ENCODE measurements at regions not wholly inside any gene's neighbourhood (a gene's known extent, or its start where the extent isn't known, plus 50 kb on each side); places are given as distances from the start of the nearest gene placed in this dataset.

DNA sequence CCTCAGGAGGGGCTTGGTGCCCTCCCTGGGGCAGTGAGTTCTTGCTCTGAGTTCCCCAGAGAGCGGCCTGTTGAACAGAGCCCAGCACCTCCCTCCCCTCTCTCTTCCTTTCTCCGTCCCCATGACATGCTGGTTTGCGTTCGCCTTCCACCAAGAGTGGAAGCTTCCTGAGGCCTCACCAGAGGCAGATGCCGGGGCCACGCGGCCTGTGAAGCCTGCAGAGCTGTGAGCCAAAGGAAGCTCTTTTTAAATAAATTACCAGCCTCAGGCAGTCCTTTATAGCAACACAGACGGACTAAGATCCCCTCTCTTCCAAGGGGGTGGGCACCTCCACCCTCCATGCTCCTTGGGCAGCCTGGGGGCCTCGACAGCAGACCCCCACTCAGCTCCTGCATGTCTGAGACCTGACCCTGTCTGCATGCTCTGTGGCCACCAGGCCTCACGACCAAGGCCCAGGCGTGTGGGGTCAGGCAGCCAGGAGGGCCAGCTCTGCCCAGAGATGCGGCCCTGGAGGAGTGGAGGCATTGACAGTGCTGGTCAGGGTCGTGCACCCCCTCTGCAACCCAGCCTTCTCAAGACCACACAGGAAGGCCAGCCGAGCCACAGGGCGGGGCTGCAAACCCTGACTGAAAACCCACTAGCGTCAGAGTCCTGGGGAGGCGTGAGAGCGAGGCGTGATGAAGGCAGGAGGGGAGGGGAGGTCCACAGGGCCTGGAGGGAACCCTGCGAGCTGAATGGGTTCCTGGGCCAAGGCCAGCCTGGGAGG, 54.6 kb upstream of the ADGRA1 start:
- TF ChIP-seq POLR2AphosphoS5 (IDR thresholded peaks at IDR 0.05; ENCODE audit: insufficient read depth, low read depth, low read length) (no peak), JUN (IDR thresholded peaks at IDR 0.05; ENCODE audit: borderline replicate concordance, insufficient read depth, insufficient read length, low read depth) (no peak), EZH2 (IDR thresholded peaks at IDR 0.05; ENCODE audit: borderline replicate concordance, low read depth, low read length, severe bottlenecking) (no peak), FOS (IDR thresholded peaks at IDR 0.05; ENCODE audit: borderline replicate concordance, insufficient read depth, low read length) (no peak), GATA2 (IDR thresholded peaks at IDR 0.05; ENCODE audit: insufficient read depth, insufficient read length, low read depth, low read length) (no peak), POLR2A (IDR thresholded peaks at IDR 0.05; ENCODE audit: low read depth, low read length) (no peak), MYC (IDR thresholded peaks at IDR 0.05; ENCODE audit: low read depth, low read length) (no peak)
- TF ChIP-seq, protein P1, sequence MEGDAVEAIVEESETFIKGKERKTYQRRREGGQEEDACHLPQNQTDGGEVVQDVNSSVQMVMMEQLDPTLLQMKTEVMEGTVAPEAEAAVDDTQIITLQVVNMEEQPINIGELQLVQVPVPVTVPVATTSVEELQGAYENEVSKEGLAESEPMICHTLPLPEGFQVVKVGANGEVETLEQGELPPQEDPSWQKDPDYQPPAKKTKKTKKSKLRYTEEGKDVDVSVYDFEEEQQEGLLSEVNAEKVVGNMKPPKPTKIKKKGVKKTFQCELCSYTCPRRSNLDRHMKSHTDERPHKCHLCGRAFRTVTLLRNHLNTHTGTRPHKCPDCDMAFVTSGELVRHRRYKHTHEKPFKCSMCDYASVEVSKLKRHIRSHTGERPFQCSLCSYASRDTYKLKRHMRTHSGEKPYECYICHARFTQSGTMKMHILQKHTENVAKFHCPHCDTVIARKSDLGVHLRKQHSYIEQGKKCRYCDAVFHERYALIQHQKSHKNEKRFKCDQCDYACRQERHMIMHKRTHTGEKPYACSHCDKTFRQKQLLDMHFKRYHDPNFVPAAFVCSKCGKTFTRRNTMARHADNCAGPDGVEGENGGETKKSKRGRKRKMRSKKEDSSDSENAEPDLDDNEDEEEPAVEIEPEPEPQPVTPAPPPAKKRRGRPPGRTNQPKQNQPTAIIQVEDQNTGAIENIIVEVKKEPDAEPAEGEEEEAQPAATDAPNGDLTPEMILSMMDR (IDR thresholded peaks at IDR 0.05; ENCODE audit: extremely low read depth in 1 of 2, insufficient read depth in 1 of 2, low read depth in 1 of 2, low read length in 2 of 2): no peak
- TF ChIP-seq, protein P2, sequence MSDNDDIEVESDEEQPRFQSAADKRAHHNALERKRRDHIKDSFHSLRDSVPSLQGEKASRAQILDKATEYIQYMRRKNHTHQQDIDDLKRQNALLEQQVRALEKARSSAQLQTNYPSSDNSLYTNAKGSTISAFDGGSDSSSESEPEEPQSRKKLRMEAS (IDR thresholded peaks at IDR 0.05; ENCODE audit: insufficient read depth, insufficient read length): no peak
- intact Hi-C loops (cut with micrococcal nuclease): no loop called here
- dilution Hi-C loops (cut with MboI; ENCODE audit: extremely low pct_ligation_motif_present, low sequenced_read_pairs): no loop called here

More for the DNA sequence above, 54.6 kb upstream of the ADGRA1 start:
- H3K27ac ChIP-seq (ENCODE audit: insufficient read depth, low read depth, low read length): no peak overlapping the region
- H3K9me3 ChIP-seq (replicated peaks; ENCODE audit: control insufficient read depth, insufficient read depth, low read length): no peaks in the 10 kb centered on the region
- no peak overlapping the region for H3K4me2 ChIP-seq (ENCODE audit: insufficient read depth, low read length)
- no peaks in the 10 kb centered on the region for H4K20me1 ChIP-seq (replicated peaks; ENCODE audit: control insufficient read depth, extremely low read depth, insufficient read depth, low read length)
- no peaks in the 10 kb centered on the region for H3K4me1 ChIP-seq (ENCODE audit: control insufficient read depth, extremely low read depth, insufficient read depth, low read length)
- POLR2A ChIA-PET: no interaction called here
- H3K9ac ChIP-seq (replicated peaks; ENCODE audit: extremely low read depth, insufficient read depth, low read length): no peak overlapping the region
- no peak for FAIRE-seq
- no peak overlapping the region for H2AFZ ChIP-seq (ENCODE audit: low read depth, low read length)
- CTCF ChIA-PET: no interaction called here
- no peaks in the 10 kb centered on the region for H3K79me2 ChIP-seq (ENCODE audit: control insufficient read depth, insufficient read depth, low read length)
- DNase-seq (ENCODE audit: low read depth, low spot score): no peak
- no peak overlapping the region for H3K4me3 ChIP-seq (replicated peaks in 1 of 3; ENCODE audit: insufficient read depth in 1 of 3, low read depth in 1 of 3, low read length in 3 of 3)
- H3K36me3 ChIP-seq (ENCODE audit: control insufficient read depth in 2 of 2, extremely low read depth in 1 of 2, insufficient read depth in 2 of 2, low read length in 2 of 2): no peaks in the 10 kb centered on the region
- H3K27me3 ChIP-seq (ENCODE audit: control insufficient read depth in 2 of 2, insufficient read depth in 2 of 2, low read length in 2 of 2): no peaks in the 10 kb centered on the region
- H3K9me1 ChIP-seq (replicated peaks; ENCODE audit: control insufficient read depth, extremely low read depth, insufficient read depth, low read length): no peaks in the 10 kb centered on the region
- no TSS peak for BruUV-seq (replicated peaks)

Data from endothelial cell of umbilical vein (primary cell).